NOMO-1 treated with dmso at 0.1 percent for 144 hours (cell line): ENCODE measurements at regions not wholly inside any gene's neighbourhood (a gene's known extent, or its start where the extent isn't known, plus 50 kb on each side); places are given as distances from the start of the nearest gene placed in this dataset.

Experiments
- DNase-seq: peaks from one replicate; lab custom pipeline; 2025; ENCODE audit not compliant: unreplicated experiment; lab: John Stamatoyannopoulos, UW

- no peak for DNase-seq
Measured at GRCh38 chr18:26618135-26618534, 69.8 kb upstream of the KCTD1 start.

- no peak for DNase-seq
Measured at GRCh38 chr18:26617151-26617554, 68.8 kb upstream of the KCTD1 start.

GRCh38 chr18:26614374-26614773 lies 66.0 kb upstream of the KCTD1 start:
- no peak for DNase-seq
